CD4-positive, alpha-beta T cell treated with Interleukin-4 for 4 hours (primary cell): ENCODE measurements at regions not wholly inside any gene's neighbourhood (a gene's known extent, or its start where the extent isn't known, plus 50 kb on each side); places are given as distances from the start of the nearest gene placed in this dataset.

Source experiments
- DNase-seq: peaks from one replicate; pipeline ENCODE4 v3.0.0-alpha.2; 2020

- DNase-seq = no peak
Measured at GRCh38 chr11:128327274-128327673, 260.1 kb downstream of the ETS1 start.

GRCh38 chr11:128326791-128327190 is 260.6 kb downstream of the ETS1 start:
- DNase-seq = no peak

- peak; percentile 97 for DNase-seq
Measured at GRCh38 chr11:128324531-128325141, 262.7 kb downstream of the ETS1 start.

DNA sequence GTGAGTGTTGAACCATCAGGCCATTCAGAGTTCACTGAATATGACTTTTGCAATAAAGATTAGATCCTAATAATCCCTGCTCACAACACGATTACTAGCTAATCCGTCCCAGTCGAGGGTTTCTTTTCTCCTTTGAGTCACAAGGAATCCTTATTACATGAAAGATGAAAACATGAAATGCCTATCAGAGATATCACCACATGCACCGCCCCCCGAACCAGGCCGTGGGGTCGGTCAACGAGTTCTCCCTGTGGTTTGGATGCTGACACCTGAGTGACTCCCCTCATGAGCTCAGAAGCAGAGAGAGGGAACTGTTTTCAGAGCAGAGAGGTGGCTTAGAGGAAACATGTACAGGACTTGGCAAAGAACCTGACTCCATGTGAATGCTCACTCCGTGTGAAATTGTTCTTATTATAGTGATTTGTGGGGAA is 263.3 kb downstream of the ETS1 start:
- DNase-seq = peak; percentile 64

GRCh38 chr11:128323381-128323780 is 264.0 kb downstream of the ETS1 start:
- peak; percentile 74 for DNase-seq

- DNase-seq = peak; percentile 91
Measured at GRCh38 chr11:128318856-128319474, 268.4 kb downstream of the ETS1 start.

- peak; percentile 58 for DNase-seq
Measured at GRCh38 chr11:128316541-128317227, 270.7 kb downstream of the ETS1 start.

- no peak for DNase-seq
Measured at GRCh38 chr11:128315933-128316332, 271.4 kb downstream of the ETS1 start.

- DNase-seq = no peak
Measured at GRCh38 chr11:128313931-128314330, 273.4 kb downstream of the ETS1 start.

DNA sequence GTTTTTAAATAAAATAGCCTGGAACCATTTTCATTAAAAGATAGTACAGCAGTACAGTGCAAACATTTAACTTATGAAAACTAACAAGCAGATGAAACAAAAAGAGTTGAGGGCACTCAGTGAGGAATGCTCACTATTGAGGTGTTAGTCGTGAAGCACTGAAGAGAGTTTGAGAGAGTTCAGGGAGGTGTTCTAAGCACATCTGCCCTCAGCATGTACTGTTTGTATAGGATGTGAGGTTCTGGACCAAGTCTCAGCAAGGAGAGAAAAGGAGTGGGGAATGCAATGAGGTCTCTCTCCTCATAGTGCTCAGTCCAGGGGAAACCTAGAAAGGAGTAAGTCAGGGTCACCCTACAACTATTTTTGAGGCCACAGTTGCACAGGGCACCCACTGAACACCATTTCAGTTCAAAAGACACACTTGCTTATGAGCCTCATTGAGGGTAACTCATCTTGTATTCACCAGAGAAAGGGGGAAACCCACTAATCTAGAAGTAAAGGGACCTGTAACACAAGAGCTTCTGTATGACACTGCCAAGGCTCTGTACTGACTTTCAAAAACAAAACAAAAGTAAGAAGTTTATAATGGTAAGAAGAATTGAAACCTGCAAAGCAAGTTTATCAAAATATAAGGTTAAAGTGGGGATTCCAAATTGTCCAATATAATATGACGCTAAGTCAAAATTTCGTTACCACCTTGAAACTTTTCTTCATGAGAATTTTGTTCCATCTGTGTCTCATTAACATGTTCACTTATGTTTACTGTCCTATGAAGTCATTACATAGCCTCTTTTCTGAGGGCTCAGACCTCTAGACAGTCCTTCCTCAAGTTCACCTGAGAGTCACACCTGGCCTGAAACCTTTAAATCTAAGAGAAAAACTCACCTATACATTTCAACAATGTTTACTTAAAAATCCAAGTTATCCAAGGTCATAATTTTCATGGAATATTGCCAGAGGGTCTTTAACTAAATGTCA is 275.3 kb downstream of the ETS1 start:
- peak; percentile 67 for DNase-seq

GRCh38 chr11:128310676-128311445 is 276.5 kb downstream of the ETS1 start:
- no peak for DNase-seq

GRCh38 chr11:128310005-128310404 is 277.4 kb downstream of the ETS1 start:
- no peak for DNase-seq

- DNase-seq = no peak
Measured at GRCh38 chr11:128308794-128309193, 278.6 kb downstream of the ETS1 start.

GRCh38 chr11:128305588-128305987 is 281.8 kb downstream of the ETS1 start:
- DNase-seq = peak; percentile 61

- DNase-seq = peak; percentile 94
Measured at GRCh38 chr11:128304666-128305485, 282.5 kb downstream of the ETS1 start.

DNA sequence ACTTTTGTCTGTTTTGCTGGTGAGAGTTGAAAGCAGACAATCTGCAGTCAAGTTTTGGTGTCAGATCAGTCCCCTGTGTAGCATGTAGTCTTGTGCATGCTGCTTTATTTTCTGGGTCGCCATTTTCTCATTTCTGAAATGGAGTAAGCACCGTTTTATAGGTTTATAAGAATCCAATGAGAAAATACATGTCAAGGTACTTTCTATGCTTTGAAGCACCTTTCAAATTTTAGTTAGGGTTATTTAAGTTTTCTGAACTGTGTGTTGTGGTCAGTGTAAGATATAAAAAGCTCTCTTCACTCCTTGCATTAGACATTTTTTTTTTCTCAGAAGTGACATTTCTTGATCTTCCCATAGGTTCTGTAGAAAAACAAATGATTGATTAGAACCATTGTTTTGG is 283.2 kb downstream of the ETS1 start:
- DNase-seq = peak; percentile 40

GRCh38 chr11:128303383-128303782 is 284.0 kb downstream of the ETS1 start:
- no peak for DNase-seq

- DNase-seq = peak; percentile 99
Measured at GRCh38 chr11:128302425-128303186, 284.8 kb downstream of the ETS1 start.

GRCh38 chr11:128301756-128302155 is 285.6 kb downstream of the ETS1 start:
- no peak for DNase-seq

DNA sequence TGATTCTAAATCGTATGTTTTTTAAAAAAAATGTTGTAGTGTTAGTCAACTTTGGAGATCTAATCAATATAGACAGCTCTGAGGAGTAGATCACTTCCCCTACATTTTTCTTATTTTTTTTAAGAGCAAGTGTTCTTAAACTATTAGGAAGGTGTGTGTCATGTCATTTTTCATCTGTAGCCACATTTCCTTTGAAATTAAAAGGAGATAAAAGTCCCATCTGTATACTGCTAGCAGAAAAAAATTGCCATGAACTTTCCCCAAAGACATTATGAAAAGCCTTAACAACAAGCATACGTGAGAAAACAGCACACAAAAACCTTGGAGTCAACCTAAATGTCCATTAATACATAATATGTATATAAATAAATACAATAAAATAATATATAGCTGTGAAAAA is 286.6 kb downstream of the ETS1 start:
- peak; percentile 85 for DNase-seq
